Subcutaneous abdominal adipose tissue (tissue), 5 donors: ENCODE measurements at regions not wholly inside any gene's neighbourhood (a gene's known extent, or its start where the extent isn't known, plus 50 kb on each side); places are given as distances from the start of the nearest gene placed in this dataset.

Experiments used
- H3K27ac ChIP-seq: one replicate; pipeline ENCODE4 v1.7.0; 2013; ENCODE audit warnings: low read depth, mild to moderate bottlenecking, inconsistent platforms, low read length, moderate library complexity
- H3K27me3 ChIP-seq, 5 donors: one replicate each; pipeline ENCODE4 v1.7.0; 2013; ENCODE audit warnings: low read length in 5 of 5, inconsistent platforms in 1 of 5; ENCODE audit not compliant: control insufficient read depth in 5 of 5, insufficient read depth in 4 of 5
- H3K36me3 ChIP-seq, 5 donors: one replicate each; pipeline ENCODE4 v1.7.0; 2013; ENCODE audit warnings: low read length in 5 of 5; ENCODE audit not compliant: control insufficient read depth in 5 of 5, insufficient read depth in 5 of 5
- H3K4me1 ChIP-seq, 5 donors: one replicate each; pipeline ENCODE4 v1.7.0; 2013; ENCODE audit warnings: low read length in 5 of 5, mild to moderate bottlenecking in 3 of 5, moderate library complexity in 1 of 5; ENCODE audit not compliant: control insufficient read depth in 5 of 5, insufficient read depth in 5 of 5
- H3K4me3 ChIP-seq, 5 donors: one replicate each; pipeline ENCODE4 v1.7.0; 2013; ENCODE audit warnings: low read length in 5 of 5, low read depth in 1 of 5
- H3K9ac ChIP-seq, 5 donors: one replicate each; pipeline ENCODE4 v1.7.0; 2013; ENCODE audit warnings: low read length in 5 of 5, mild to moderate bottlenecking in 4 of 5, moderate library complexity in 3 of 5
- H3K9me3 ChIP-seq, 5 donors: one replicate each; pipeline ENCODE4 v1.7.0; 2013; ENCODE audit warnings: low read length in 5 of 5; ENCODE audit not compliant: control insufficient read depth in 5 of 5
- donor health status: healthy.
- donor health status: healthy.
- donor health status: healthy.
- donor health status: healthy.
- donor health status: healthy.

DNA sequence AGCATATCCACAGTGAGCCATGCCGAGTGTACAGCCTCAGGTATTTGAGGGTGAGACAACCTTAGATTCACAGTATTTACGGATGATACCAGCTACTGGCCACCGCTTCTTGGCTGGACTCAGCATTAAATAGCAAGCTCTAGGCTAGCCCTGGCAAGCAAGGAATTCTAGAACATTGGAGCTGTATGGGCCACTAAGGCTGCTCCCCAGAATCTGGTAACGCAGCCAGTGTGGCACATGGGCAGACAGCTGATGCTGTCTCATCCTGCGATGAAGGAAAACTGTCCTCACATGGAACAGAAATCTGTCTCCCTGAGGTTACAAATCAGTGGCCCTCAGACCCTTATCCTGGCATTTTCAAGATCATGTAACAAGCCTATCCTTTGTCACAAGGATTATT, 57.6 kb upstream of the RGMA start:
- Histone ChIP-seq H3K9me3 (no peaks in the 10 kb centered on the region), H3K27me3 (no peaks in the 10 kb centered on the region), H3K4me1 (peaks cover 0 to 22% (median 15%) of the 10 kb centered on the region in 5 donors), H3K36me3 (no peaks in the 10 kb centered on the region), H3K4me3 (no peak overlapping the region), H3K9ac (no peak overlapping the region), H3K27ac (no peak overlapping the region)

DNA sequence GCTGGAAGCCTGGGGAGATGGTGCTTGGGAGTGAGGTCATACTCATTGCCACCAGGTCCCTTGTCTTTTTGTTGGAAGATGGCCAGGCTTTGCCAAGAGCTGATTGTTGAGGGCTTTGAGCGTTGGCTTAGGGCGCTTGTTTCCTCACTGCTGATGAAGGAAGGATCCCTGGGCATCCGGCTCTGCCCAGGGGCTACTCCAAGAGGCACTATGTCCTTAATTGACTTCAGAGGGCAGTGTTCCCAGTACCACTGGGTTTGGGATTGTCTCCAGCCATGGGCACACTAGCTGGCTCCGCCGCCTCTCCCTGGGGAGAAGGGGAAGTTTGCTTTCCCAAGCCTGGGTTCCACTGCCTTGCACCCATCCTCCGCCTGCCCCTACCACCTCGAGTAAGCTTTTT, 57.2 kb upstream of the RGMA start:
- Histone ChIP-seq H3K9ac (no peak overlapping the region), H3K27me3 (no peaks in the 10 kb centered on the region), H3K9me3 (no peaks in the 10 kb centered on the region), H3K4me3 (no peak overlapping the region), H3K36me3 (no peaks in the 10 kb centered on the region), H3K4me1 (peaks cover 0 to 18% (median 14%) of the 10 kb centered on the region in 5 donors), H3K27ac (no peak overlapping the region)

DNA sequence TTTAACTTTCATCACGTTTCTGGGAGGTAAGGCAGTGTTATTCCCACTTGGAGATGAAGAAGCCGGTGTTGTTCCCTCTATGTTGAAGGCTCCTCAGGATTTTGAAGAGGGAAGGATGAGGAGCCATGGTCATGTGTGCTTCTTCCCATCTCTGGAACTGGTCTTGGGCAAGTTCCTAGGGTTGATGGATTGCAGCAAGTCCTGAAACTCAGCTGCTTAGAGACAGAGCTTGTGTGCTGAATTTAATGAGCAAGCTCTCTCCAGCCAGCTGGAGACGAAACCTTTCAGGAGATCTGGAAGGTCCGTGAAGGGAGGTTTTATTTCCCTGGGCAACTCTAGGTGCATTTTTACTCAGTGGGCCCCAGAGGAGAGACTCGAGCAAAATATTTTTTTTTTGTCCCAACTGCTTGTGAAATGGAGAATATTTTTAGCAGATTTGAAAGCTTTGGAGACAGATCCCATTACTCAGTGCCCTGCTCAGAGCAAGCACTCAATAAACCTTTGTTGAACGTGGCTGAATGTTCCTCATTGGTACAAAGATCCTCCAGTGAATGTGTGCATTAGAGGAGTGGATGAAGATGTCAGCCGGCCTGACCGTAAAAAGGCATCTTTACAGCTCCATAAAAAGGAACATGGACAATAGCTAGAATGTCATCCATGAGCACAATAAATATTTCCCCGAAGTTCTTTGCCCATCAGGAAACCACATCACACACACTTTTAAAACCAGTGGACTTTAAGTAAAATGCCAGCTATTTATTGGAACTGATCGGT, 55.6 kb upstream of the RGMA start:
- no peaks in the 10 kb centered on the region for H3K9me3 ChIP-seq
- H3K27me3 ChIP-seq, result no peaks in the 10 kb centered on the region
- H3K9ac ChIP-seq, result no peak overlapping the region
- no peaks in the 10 kb centered on the region for H3K36me3 ChIP-seq
- no peak overlapping the region for H3K27ac ChIP-seq
- peaks cover 0 to 12% (median 6%) of the 10 kb centered on the region in 5 donors for H3K4me1 ChIP-seq
- H3K4me3 ChIP-seq, result no peak overlapping the region

DNA sequence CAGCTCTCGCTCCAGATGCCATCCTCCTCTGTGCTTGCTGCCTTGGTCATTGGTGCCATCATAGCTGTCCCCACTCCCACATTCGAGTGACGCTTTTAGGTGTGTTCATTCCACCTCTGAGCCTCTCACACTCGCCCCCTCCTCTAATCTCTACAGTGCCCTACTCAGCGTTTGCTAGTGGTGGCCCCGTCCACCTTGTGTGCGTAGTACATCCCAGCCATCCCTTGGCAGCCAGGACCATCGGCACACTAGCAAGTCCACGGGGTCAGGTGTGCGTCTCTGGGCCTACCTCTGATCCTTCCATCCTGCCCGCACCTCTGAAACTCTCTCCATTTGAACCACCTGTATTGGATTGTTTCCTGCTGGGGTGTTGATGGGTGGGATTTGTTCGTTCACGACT, 54.2 kb upstream of the RGMA start:
- H3K4me1 ChIP-seq, result peaks cover 0 to 12% (median 6%) of the 10 kb centered on the region in 5 donors
- H3K27ac ChIP-seq, result no peak overlapping the region
- H3K27me3 ChIP-seq, result no peaks in the 10 kb centered on the region
- H3K36me3 ChIP-seq, result no peaks in the 10 kb centered on the region
- no peak overlapping the region for H3K9ac ChIP-seq
- no peaks in the 10 kb centered on the region for H3K9me3 ChIP-seq
- H3K4me3 ChIP-seq, result no peak overlapping the region

DNA sequence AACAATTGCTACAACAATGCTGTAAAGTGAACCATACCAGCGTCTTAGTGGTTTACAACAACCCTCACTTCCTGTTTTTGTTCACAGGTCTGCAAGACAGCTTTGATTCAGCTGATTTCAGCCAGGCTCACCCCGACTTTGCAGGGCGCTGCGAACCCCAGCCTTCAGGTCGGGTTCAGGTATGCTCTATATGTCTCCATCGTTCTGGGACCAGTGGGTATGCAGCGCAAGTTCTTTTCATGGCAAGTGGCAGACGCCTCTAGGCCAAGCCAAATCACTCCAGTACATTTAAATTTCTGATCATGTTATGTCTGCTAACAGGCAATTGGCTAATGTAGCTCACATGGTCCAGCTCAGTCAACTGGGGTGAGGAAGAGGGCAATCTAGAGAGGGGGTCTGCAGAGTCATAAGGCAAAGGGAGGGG, 52.4 kb upstream of the RGMA start:
- Histone ChIP-seq H3K4me3 (no peak overlapping the region), H3K36me3 (no peaks in the 10 kb centered on the region), H3K9ac (no peak overlapping the region), H3K27me3 (no peaks in the 10 kb centered on the region), H3K4me1 (peaks cover 0 to 9% (median 3%) of the 10 kb centered on the region in 5 donors), H3K9me3 (no peaks in the 10 kb centered on the region), H3K27ac (no peak overlapping the region)

DNA sequence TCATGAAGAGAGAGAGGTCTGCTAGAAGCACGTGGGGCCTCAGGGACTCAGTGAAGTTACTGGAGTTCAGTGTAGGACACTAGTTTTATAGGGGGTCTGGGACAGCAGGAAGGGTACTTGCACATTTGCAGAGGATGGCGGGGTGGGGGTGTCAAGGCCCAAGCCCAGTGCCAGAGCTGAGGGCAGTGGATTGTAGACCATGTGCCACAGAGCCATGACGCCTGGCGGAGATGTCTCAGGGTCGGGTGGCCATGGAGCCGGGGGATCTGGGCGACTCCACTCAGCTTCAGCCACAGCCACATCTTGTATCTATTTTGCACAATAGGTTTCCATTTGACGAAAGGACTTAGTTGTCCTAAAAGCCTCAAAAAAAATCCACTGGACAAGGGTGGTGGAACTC, 50.4 kb upstream of the RGMA start:
- Histone ChIP-seq H3K9me3 (no peaks in the 10 kb centered on the region), H3K4me1 (peaks cover 0 to under 1% (median 0%) of the 10 kb centered on the region in 5 donors), H3K4me3 (no peak overlapping the region), H3K9ac (no peak overlapping the region), H3K27ac (no peak overlapping the region), H3K27me3 (no peaks in the 10 kb centered on the region), H3K36me3 (no peaks in the 10 kb centered on the region)

DNA sequence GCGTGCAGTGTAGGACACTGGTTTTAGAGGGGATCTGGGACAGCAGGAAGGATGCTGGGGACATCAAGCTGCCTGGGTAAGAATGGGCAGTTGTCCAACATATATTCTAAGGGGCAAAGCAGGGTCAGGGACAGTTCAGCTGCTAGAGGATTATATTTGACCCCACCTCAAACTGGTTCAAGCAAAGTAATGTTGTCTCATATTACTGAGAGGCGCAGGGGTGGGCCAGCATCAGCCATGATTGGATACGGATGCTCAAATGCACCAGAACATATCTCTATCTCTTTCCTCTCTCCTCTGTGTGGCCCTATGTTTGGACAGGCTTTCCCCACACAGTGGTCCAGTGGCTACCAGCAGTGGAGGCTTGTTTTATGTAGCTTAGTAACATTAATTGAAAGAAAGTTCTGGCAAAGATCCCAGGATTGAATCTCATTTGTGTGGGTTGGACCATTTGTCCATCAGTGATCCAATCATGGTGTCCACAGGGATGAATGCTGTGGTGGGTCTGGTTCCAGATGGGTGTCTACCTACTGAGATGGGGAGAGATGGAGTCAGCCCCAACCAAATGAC, 49.8 kb upstream of the RGMA start:
- no peak overlapping the region for H3K27ac ChIP-seq
- no peaks in the 10 kb centered on the region for H3K9me3 ChIP-seq
- no peak overlapping the region for H3K9ac ChIP-seq
- no peaks in the 10 kb centered on the region for H3K4me1 ChIP-seq
- no peaks in the 10 kb centered on the region for H3K27me3 ChIP-seq
- H3K4me3 ChIP-seq, result no peak overlapping the region
- H3K36me3 ChIP-seq, result no peaks in the 10 kb centered on the region
